ENCODE measurements at regions not wholly inside any gene's neighbourhood (a gene's known extent, or its start where the extent isn't known, plus 50 kb on each side); places are given as distances from the start of the nearest gene placed in this dataset.
"Not testable (repeated sequence)": the region's sequence is repeated elsewhere in the genome, so short reads cannot be mapped to it uniquely, and the experiment has no call there.

DNA sequence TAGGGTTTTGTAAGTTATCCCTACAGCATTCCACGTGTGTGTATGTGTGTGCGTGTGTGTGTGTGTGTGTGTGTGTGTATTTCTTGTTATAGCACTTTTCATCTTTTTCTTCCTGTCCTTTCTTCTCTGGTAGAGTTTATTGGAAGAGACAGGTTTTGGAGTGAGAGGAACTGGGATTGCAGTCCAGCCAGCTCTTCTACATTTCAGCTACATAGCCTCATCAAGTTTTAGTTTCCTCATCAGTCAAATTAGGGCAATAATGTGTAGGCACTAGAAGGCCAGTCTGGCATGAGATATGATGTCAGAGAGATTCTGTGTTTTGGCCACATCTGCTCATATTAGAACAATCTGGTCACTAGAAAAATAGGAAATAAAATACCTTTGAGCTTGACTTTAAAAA is 1283.5 kb upstream of the TENM4 start:
- ATAC-seq (ENCODE audit: low read depth) = no peak
- Mint-ChIP-seq H3K27ac (no peak overlapping the region), H3K4me1 (no peaks in the 10 kb centered on the region), H3K27me3 (no peaks in the 10 kb centered on the region), H3K9me3 (peaks cover 2% of the 10 kb centered on the region), H3K36me3 (no peaks in the 10 kb centered on the region), H3K4me3 (no peak overlapping the region)
- no peak for DNase-seq
- POLR2A ChIA-PET = no interaction called here

DNA sequence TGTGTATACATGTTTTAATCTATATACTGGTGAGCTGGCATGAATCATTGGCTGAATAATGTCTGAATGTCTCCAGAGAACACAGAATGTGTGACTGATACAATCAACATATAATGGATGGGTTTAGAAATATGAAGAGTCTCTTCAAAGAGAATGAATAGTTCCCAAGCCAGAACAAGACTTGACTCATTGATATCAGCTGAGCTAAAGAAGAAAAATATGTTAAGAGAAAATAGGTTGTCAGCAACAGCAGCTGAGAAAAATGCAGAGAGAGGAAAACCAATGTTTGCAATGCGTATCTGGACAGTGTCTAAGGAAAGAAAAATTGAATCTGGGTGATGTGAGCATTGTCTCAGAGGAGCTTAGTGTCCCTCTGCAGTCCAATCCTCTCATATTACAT is 1281.8 kb upstream of the TENM4 start:
- no peak for ATAC-seq (ENCODE audit: low read depth)
- POLR2A ChIA-PET = no interaction called here
- H3K36me3 Mint-ChIP-seq = no peaks in the 10 kb centered on the region
- H3K27ac Mint-ChIP-seq = no peak overlapping the region
- no peaks in the 10 kb centered on the region for H3K27me3 Mint-ChIP-seq
- no peaks in the 10 kb centered on the region for H3K4me1 Mint-ChIP-seq
- no peak for DNase-seq
- H3K9me3 Mint-ChIP-seq = no peaks in the 10 kb centered on the region
- H3K4me3 Mint-ChIP-seq = no peak overlapping the region

DNA sequence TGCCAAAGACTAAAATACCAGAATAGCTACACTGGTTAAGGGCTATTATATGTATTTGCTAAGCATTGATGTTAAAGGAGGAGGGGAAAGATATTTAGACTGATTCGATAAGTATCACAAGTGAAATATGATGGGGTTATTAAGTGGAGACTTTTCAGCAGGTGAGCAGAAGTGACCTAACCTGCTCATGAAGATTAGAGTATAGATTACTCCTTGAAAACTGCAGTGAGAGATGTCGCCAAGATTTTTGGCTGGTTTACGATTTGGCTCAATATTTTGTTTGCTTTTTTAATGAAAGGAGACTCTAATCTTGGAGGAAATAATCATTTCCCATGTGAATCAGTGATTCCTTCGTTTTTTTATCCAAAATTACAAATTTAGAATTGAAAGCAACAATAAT is 1279.5 kb upstream of the TENM4 start:
- H3K27me3 Mint-ChIP-seq = no peaks in the 10 kb centered on the region
- POLR2A ChIA-PET = no interaction called here
- H3K36me3 Mint-ChIP-seq = no peaks in the 10 kb centered on the region
- DNase-seq (no peak), ATAC-seq (ENCODE audit: low read depth) (no peak)
- no peaks in the 10 kb centered on the region for H3K4me1 Mint-ChIP-seq
- H3K4me3 Mint-ChIP-seq = no peak overlapping the region
- no peak overlapping the region for H3K27ac Mint-ChIP-seq
- no peaks in the 10 kb centered on the region for H3K9me3 Mint-ChIP-seq

DNA sequence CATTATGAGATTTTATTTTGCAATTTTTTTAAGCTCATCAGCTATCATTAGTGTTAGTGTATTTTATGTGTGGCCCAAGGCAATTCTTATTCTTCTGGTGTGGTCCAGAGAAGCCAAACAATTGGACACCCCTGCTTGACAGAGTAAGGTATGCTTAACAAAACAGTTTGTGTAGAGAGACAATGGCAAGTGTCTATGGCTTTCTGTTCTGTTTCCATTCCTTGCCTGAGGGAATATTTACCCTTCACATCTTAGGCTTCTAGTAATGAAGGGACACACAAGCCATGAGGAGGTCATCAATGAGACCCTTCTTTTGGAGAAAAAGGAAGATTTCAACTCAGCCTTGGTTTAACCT is 1278.4 kb upstream of the TENM4 start:
- no peaks in the 10 kb centered on the region for H3K36me3 Mint-ChIP-seq
- ATAC-seq (ENCODE audit: low read depth) = no peak
- no peaks in the 10 kb centered on the region for H3K4me1 Mint-ChIP-seq
- H3K27ac Mint-ChIP-seq = no peak overlapping the region
- no peaks in the 10 kb centered on the region for H3K27me3 Mint-ChIP-seq
- POLR2A ChIA-PET = no interaction called here
- H3K9me3 Mint-ChIP-seq = peaks cover 3% of the 10 kb centered on the region
- no peak for DNase-seq
- no peak overlapping the region for H3K4me3 Mint-ChIP-seq

- POLR2A ChIA-PET = no interaction called here
- H3K4me1 Mint-ChIP-seq = no peaks in the 10 kb centered on the region
- DNase-seq (no peak), ATAC-seq (ENCODE audit: low read depth) (no peak)
- peaks cover 6% of the 10 kb centered on the region for H3K9me3 Mint-ChIP-seq
- no peak overlapping the region for H3K4me3 Mint-ChIP-seq
- no peak overlapping the region for H3K27ac Mint-ChIP-seq
- H3K27me3 Mint-ChIP-seq = no peaks in the 10 kb centered on the region
- no peaks in the 10 kb centered on the region for H3K36me3 Mint-ChIP-seq
Measured at GRCh38 chr11:80718611-80719291, 1277.9 kb upstream of the TENM4 start.

GRCh38 chr11:80702264-80702663 is 1261.4 kb upstream of the TENM4 start:
- Mint-ChIP-seq H3K4me3 (no peak overlapping the region), H3K27me3 (no peaks in the 10 kb centered on the region), H3K36me3 (no peaks in the 10 kb centered on the region), H3K9me3 (peaks cover 4% of the 10 kb centered on the region), H3K27ac (no peak overlapping the region), H3K4me1 (no peaks in the 10 kb centered on the region)
- POLR2A ChIA-PET = no interaction called here
- no peak for ATAC-seq (ENCODE audit: low read depth)
- no peak for DNase-seq

GRCh38 chr11:80700386-80700785 is 1259.6 kb upstream of the TENM4 start:
- ATAC-seq (ENCODE audit: low read depth) = no peak
- no peak for DNase-seq
- Mint-ChIP-seq H3K27ac (no peak overlapping the region), H3K9me3 (peaks cover 4% of the 10 kb centered on the region), H3K27me3 (no peaks in the 10 kb centered on the region), H3K4me3 (no peak overlapping the region), H3K36me3 (no peaks in the 10 kb centered on the region), H3K4me1 (no peaks in the 10 kb centered on the region)
- POLR2A ChIA-PET = no interaction called here

GRCh38 chr11:80699406-80700177 is 1258.8 kb upstream of the TENM4 start:
- POLR2A ChIA-PET; DNase-seq; H3K27ac Mint-ChIP-seq; H3K9me3 Mint-ChIP-seq; H3K4me1 Mint-ChIP-seq; H3K4me3 Mint-ChIP-seq; H3K36me3 Mint-ChIP-seq; ATAC-seq (ENCODE audit: low read depth); H3K27me3 Mint-ChIP-seq: not testable (repeated sequence)

GRCh38 chr11:80698637-80699036 is 1257.8 kb upstream of the TENM4 start:
- H3K27me3 Mint-ChIP-seq = no peaks in the 10 kb centered on the region
- ATAC-seq (ENCODE audit: low read depth) (no peak), DNase-seq (no peak)
- peaks cover 4% of the 10 kb centered on the region for H3K9me3 Mint-ChIP-seq
- no peak overlapping the region for H3K4me3 Mint-ChIP-seq
- no peaks in the 10 kb centered on the region for H3K36me3 Mint-ChIP-seq
- H3K4me1 Mint-ChIP-seq = no peaks in the 10 kb centered on the region
- POLR2A ChIA-PET = no interaction called here
- no peak overlapping the region for H3K27ac Mint-ChIP-seq

- ATAC-seq (ENCODE audit: low read depth) = no peak
- Mint-ChIP-seq H3K4me1 (no peaks in the 10 kb centered on the region), H3K4me3 (no peak overlapping the region), H3K27ac (no peak overlapping the region), H3K36me3 (no peaks in the 10 kb centered on the region), H3K27me3 (no peaks in the 10 kb centered on the region), H3K9me3 (no peaks in the 10 kb centered on the region)
- DNase-seq = no peak
- POLR2A ChIA-PET = no interaction called here
Measured at GRCh38 chr11:80694385-80694784, 1253.6 kb upstream of the TENM4 start.

GRCh38 chr11:80687941-80688340 is 1247.1 kb upstream of the TENM4 start:
- Mint-ChIP-seq H3K4me1 (no peaks in the 10 kb centered on the region), H3K4me3 (no peak overlapping the region), H3K36me3 (no peaks in the 10 kb centered on the region), H3K27me3 (no peaks in the 10 kb centered on the region), H3K27ac (no peak overlapping the region), H3K9me3 (no peaks in the 10 kb centered on the region)
- no peak for DNase-seq
- ATAC-seq (ENCODE audit: low read depth) = no peak
- POLR2A ChIA-PET = no interaction called here

GRCh38 chr11:80686889-80687288 is 1246.1 kb upstream of the TENM4 start:
- DNase-seq (no peak), ATAC-seq (ENCODE audit: low read depth) (no peak)
- Mint-ChIP-seq H3K4me1 (no peaks in the 10 kb centered on the region), H3K27ac (no peak overlapping the region), H3K9me3 (no peaks in the 10 kb centered on the region), H3K36me3 (no peaks in the 10 kb centered on the region), H3K4me3 (no peak overlapping the region), H3K27me3 (no peaks in the 10 kb centered on the region)
- POLR2A ChIA-PET = no interaction called here

DNA sequence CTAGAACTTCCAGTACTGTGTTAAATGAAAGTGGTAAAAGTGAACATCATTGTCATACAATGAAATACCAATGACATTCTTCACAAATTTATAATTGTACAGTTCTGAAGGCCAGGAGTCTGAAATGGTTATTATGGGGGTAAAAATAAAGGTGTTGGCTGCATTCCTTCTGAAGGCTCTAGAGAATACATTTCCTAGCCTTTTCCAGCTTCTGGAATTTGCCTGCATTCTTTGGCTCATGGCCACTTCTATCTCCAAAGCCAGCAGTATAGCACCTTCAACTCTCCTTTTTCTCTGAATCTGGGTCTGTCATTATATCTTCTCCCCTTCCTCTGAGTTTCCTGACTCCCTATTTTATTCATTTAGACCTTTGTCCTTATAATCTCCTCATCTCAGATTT is 1232.7 kb upstream of the TENM4 start:
- DNase-seq (no peak), ATAC-seq (ENCODE audit: low read depth) (no peak)
- Mint-ChIP-seq H3K4me1 (no peaks in the 10 kb centered on the region), H3K36me3 (no peaks in the 10 kb centered on the region), H3K4me3 (no peak overlapping the region), H3K9me3 (peaks cover 1% of the 10 kb centered on the region), H3K27ac (no peak overlapping the region), H3K27me3 (no peaks in the 10 kb centered on the region)
- POLR2A ChIA-PET = no interaction called here

- ATAC-seq (ENCODE audit: low read depth) = no peak
- Mint-ChIP-seq H3K36me3 (no peaks in the 10 kb centered on the region), H3K4me3 (no peak overlapping the region), H3K27me3 (no peaks in the 10 kb centered on the region), H3K27ac (no peak overlapping the region), H3K9me3 (peaks cover 4% of the 10 kb centered on the region), H3K4me1 (no peaks in the 10 kb centered on the region)
- POLR2A ChIA-PET = no interaction called here
- DNase-seq = no peak
Measured at GRCh38 chr11:80669620-80670019, 1228.8 kb upstream of the TENM4 start.
